Epithelial cell of esophagus (primary cell): ENCODE measurements at regions not wholly inside any gene's neighbourhood (a gene's known extent, or its start where the extent isn't known, plus 50 kb on each side); places are given as distances from the start of the nearest gene placed in this dataset.

Source experiments
- DNase-seq: peaks from one replicate; pipeline ENCODE4 v3.0.0; 2010; ENCODE audit warnings: low read depth
- H3K4me3 ChIP-seq: 2 replicates; pipeline ENCODE4 v1.5.1; 2011; ENCODE audit warnings: mild to moderate bottlenecking, low read length, control low read depth
- TF ChIP-seq, protein P1 (sequence below): IDR thresholded peaks from 2 replicates; pipeline ENCODE4 v1.5.1; 2011; ENCODE audit warnings: low read depth, mild to moderate bottlenecking, low read length, control low read depth, inconsistent platforms; ENCODE audit not compliant: insufficient read depth; ENCODE audit errors: missing control alignments

GRCh38 chr12:132391326-132392041 lies 62.1 kb upstream of the GALNT9 start:
- H3K4me3 ChIP-seq: no peak overlapping the region
- DNase-seq: no peak
- TF ChIP-seq, protein P1, sequence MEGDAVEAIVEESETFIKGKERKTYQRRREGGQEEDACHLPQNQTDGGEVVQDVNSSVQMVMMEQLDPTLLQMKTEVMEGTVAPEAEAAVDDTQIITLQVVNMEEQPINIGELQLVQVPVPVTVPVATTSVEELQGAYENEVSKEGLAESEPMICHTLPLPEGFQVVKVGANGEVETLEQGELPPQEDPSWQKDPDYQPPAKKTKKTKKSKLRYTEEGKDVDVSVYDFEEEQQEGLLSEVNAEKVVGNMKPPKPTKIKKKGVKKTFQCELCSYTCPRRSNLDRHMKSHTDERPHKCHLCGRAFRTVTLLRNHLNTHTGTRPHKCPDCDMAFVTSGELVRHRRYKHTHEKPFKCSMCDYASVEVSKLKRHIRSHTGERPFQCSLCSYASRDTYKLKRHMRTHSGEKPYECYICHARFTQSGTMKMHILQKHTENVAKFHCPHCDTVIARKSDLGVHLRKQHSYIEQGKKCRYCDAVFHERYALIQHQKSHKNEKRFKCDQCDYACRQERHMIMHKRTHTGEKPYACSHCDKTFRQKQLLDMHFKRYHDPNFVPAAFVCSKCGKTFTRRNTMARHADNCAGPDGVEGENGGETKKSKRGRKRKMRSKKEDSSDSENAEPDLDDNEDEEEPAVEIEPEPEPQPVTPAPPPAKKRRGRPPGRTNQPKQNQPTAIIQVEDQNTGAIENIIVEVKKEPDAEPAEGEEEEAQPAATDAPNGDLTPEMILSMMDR: no peak

DNA sequence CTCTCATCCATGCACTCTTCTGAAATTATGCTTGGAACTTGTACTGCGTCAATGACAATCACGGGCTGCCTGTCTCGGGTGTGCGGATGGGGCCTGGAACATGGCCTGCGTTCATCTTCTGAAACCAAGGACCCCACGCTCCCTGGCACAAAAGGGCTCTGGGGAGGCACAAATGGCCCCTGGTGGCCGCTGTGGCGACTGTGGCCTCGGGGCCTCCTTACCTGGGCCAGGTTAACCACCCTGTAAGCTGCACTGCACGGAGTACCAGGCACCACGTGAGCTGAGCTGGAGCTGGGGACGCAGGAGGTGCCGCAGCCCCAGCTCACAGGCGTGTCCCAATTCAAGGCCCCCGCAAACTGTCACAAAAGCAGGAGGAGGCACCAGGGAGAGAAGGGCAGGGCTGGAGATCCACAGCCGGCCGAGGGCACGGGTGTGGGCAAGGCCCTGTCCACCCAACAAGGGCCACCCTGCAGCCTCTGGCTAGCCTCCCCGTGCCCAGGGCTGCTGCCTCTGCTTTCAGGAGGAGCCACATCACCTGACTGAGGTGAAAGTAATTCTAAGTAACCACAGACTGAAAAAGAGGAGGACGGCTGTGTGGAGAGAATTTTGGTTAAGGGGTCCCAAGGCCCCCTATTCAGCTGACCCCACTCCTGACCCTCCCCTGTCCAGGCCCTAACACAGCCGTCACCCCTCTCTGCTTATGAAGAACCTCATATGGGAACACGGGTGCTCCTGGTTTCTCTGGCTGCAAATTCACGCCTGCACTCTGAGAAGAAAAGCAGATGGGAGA lies 61.1 kb upstream of the GALNT9 start:
- H3K4me3 ChIP-seq: no peak overlapping the region
- no peak for DNase-seq
- TF ChIP-seq, protein P1: no peak

DNA sequence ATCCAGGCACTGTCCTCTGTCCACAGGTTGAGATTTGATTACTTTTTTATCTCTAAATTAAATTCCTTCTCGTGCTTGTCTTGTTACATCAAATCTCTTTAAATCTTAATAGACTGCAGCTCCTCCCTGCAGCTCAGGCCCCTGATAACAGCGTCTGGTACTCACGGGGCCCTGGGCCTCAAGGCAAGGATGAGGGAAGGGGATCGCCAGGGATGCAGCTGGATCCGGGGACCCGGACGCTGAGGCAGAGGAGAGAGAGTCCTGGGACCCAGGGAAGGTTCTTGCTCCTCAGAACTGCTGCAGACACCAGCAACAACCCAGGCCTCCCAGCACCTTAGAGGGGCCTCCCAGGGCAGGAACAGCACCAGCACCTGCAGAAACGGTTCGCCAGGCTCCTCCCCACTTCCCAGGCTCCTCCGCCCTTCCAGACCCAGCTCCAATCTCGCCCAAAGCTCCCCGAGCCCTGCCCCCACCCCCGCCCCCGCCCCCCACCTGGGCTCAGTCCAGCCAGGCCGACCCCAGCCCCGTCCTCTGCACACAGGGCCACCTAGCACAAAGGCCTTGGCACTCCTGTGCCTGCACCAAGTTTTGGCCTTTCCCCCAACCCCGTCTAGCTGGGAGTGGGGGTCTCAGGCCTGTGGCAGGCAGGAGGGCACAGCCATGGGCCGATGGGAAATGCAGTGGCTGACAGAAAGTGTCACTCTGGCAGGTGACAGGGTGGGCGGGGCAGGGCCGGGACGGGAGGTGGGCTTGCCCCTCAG lies 60.3 kb upstream of the GALNT9 start:
- no peak overlapping the region for H3K4me3 ChIP-seq
- TF ChIP-seq, protein P1: no peak
- DNase-seq: no peak

DNA sequence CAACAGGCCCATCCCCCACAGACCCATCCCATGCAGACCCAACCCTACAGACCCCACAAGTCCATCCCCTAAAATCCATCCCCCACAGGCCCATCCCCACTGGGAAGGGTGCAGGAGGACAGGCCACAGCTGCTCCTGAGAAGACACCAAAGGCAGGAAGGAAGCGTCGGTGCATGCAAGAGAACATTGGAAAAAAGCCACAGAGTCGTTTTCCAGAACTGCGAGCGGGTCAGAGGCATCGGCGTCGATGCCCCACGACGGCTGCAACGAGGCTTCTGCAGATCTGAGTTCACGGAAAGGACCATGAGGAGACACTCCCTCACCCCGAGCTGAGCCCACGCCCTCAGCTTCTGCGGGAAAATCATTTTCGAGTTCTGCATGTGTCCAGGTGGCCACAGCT lies 59.6 kb upstream of the GALNT9 start:
- DNase-seq: no peak
- no peak overlapping the region for H3K4me3 ChIP-seq
- TF ChIP-seq, protein P1: no peak

- DNase-seq: no peak
- TF ChIP-seq, protein P1: no peak
Observed at GRCh38 chr12:132388379-132389015, 59.1 kb upstream of the GALNT9 start.

GRCh38 chr12:132386926-132387497 lies 57.6 kb upstream of the GALNT9 start:
- TF ChIP-seq, protein P1: no peak
- no peak overlapping the region for H3K4me3 ChIP-seq
- no peak for DNase-seq

More at GRCh38 chr12:132388379-132389015, 59.1 kb upstream of the GALNT9 start:
- H3K4me3 ChIP-seq: no peak overlapping the region
